HEK293T (cell line): ENCODE measurements at regions not wholly inside any gene's neighbourhood (a gene's known extent, or its start where the extent isn't known, plus 50 kb on each side); places are given as distances from the start of the nearest gene placed in this dataset.

ENCODE experiments used
- CTCF ChIA-PET: fragments of 350-600 bp; formaldehyde crosslinking; extraction: SDS; loops from one replicate; lab custom pipeline; 2021; ENCODE audit warnings: antibody characterized with exemption, inconsistent platforms; lab: Yijun Ruan, JAX
- POLR2A ChIA-PET: fragments of 350-600 bp; formaldehyde crosslinking; extraction: SDS; loops from one replicate; lab custom pipeline; 2020; ENCODE audit warnings: antibody characterized with exemption, inconsistent platforms; lab: Yijun Ruan, JAX
- DNase-seq: peaks from one replicate; pipeline ENCODE4 v3.0.0; 2012; ENCODE audit warnings: mixed read lengths; ENCODE audit errors: extremely low spot score
- ARNT ChIP-seq: fragments of 450-650 bp; IDR thresholded peaks from 2 replicates; pipeline ENCODE4 v1.6.1; 2017; ENCODE audit warnings: mild to moderate bottlenecking
- BHLHE40 ChIP-seq: fragments of 450-650 bp; IDR thresholded peaks from 2 replicates; pipeline ENCODE4 v1.6.1; 2016; ENCODE audit warnings: mild to moderate bottlenecking, moderate library complexity, borderline replicate concordance
- CTBP1 ChIP-seq: fragments of 450-650 bp; IDR thresholded peaks from 2 replicates; pipeline ENCODE4 v1.6.1; 2016; ENCODE audit warnings: borderline replicate concordance
- ELF4 ChIP-seq: fragments of 450-650 bp; IDR thresholded peaks from 2 replicates; pipeline ENCODE4 v1.6.1; 2017; ENCODE audit warnings: antibody characterized with exemption
- FOXA1 ChIP-seq: fragments of 450-650 bp; IDR thresholded peaks from 2 replicates; pipeline ENCODE4 v1.6.1; 2016; ENCODE audit warnings: mild to moderate bottlenecking
- FOXK2 ChIP-seq: fragments of 450-650 bp; IDR thresholded peaks from 2 replicates; pipeline ENCODE4 v1.6.1; 2016; ENCODE audit warnings: mild to moderate bottlenecking
- FOXM1 ChIP-seq: fragments of 450-650 bp; IDR thresholded peaks from 2 replicates; pipeline ENCODE4 v1.6.1; 2017; ENCODE audit warnings: mild to moderate bottlenecking, borderline replicate concordance
- HDGF ChIP-seq: fragments of 450-650 bp; IDR thresholded peaks from 2 replicates; pipeline ENCODE4 v1.6.1; 2017; ENCODE audit warnings: antibody characterized with exemption, borderline replicate concordance
- L3MBTL2 ChIP-seq: fragments of 450-650 bp; conservative IDR thresholded peaks from 2 replicates; pipeline ENCODE4 v1.6.1; 2016; ENCODE audit warnings: mild to moderate bottlenecking
- LEF1 ChIP-seq: fragments of 450-650 bp; IDR thresholded peaks from 2 replicates; pipeline ENCODE4 v1.6.1; 2017; ENCODE audit warnings: mild to moderate bottlenecking, borderline replicate concordance
- NFRKB ChIP-seq: fragments of 450-650 bp; IDR thresholded peaks from 2 replicates; pipeline ENCODE4 v1.6.1; 2016; ENCODE audit warnings: mild to moderate bottlenecking, moderate library complexity
- PKNOX1 ChIP-seq: fragments of 450-650 bp; IDR thresholded peaks from 2 replicates; pipeline ENCODE4 v1.6.1; 2016
- SP1 ChIP-seq: fragments of 450-650 bp; IDR thresholded peaks from 2 replicates; pipeline ENCODE4 v1.6.1; 2017
- SUZ12 ChIP-seq: fragments of 450-650 bp; IDR thresholded peaks from 2 replicates; pipeline ENCODE4 v1.6.1; 2016; ENCODE audit warnings: mild to moderate bottlenecking
- TARDBP ChIP-seq: fragments of 450-650 bp; IDR thresholded peaks from 2 replicates; pipeline ENCODE4 v1.6.1; 2016
- ZNF384 ChIP-seq: fragments of 450-650 bp; IDR thresholded peaks from 2 replicates; pipeline ENCODE4 v1.6.1; 2016

GRCh38 chr9:12874395-12874794 lies 99.6 kb downstream of the LURAP1L start:
- ChIA-PET CTCF (no interaction called here), POLR2A (no interaction called here)
- DNase-seq, result no peak
- TF ChIP-seq SUZ12 (no peak), ARNT (no peak), LEF1 (no peak), ELF4 (no peak), BHLHE40 (no peak), FOXA1 (no peak), L3MBTL2 (no peak)

GRCh38 chr9:12875191-12875590 lies 100.4 kb downstream of the LURAP1L start:
- TF ChIP-seq CTBP1, result no peak
- no peak for TF ChIP-seq SUZ12
- no peak for TF ChIP-seq FOXA1
- TF ChIP-seq FOXK2, result no peak
- no peak for TF ChIP-seq PKNOX1
- no peak for TF ChIP-seq ZNF384
- no peak for DNase-seq
- POLR2A ChIA-PET, result no interaction called here
- CTCF ChIA-PET, result no interaction called here

- POLR2A ChIA-PET, result no interaction called here
- no peak for DNase-seq
- TF ChIP-seq FOXA1 (no peak), HDGF (no peak), ZNF384 (no peak), ARNT (no peak), NFRKB (no peak), BHLHE40 (no peak), CTBP1 (no peak), L3MBTL2 (no peak), SUZ12 (no peak), LEF1 (no peak), PKNOX1 (no peak), ELF4 (no peak), SP1 (no peak), FOXK2 (no peak), FOXM1 (no peak), TARDBP (no peak)
- CTCF ChIA-PET, result no interaction called here
Measured at GRCh38 chr9:12876872-12877271, 102.1 kb downstream of the LURAP1L start.

- POLR2A ChIA-PET, result no interaction called here
- CTCF ChIA-PET, result no interaction called here
- TF ChIP-seq CTBP1, result no peak
- DNase-seq, result no peak
Measured at GRCh38 chr9:12878351-12878978, 103.6 kb downstream of the LURAP1L start.

GRCh38 chr9:12879961-12880360 lies 105.1 kb downstream of the LURAP1L start:
- ChIA-PET CTCF (interaction anchor here (0.6 kb wide), 1 partner anchor 69 kb away, joined by 3 read pairs; no protein-coding TSS in a partner anchor), POLR2A (interaction anchor here (1.5 kb wide), 1 partner anchor 66 kb away, joined by 4 read pairs; no protein-coding TSS in a partner anchor)
- no peak for DNase-seq
- no peak for TF ChIP-seq FOXM1

- no peak for TF ChIP-seq SP1
- TF ChIP-seq CTBP1, result no peak
- TF ChIP-seq NFRKB, result no peak
- TF ChIP-seq LEF1, result no peak
- TF ChIP-seq SUZ12, result no peak
- TF ChIP-seq BHLHE40, result no peak
- no peak for TF ChIP-seq FOXK2
- no peak for TF ChIP-seq L3MBTL2
- TF ChIP-seq TARDBP, result no peak
- TF ChIP-seq PKNOX1, result no peak
- no peak for TF ChIP-seq FOXM1
- TF ChIP-seq HDGF, result no peak
- no peak for TF ChIP-seq FOXA1
- no peak for TF ChIP-seq ARNT
- TF ChIP-seq ELF4, result no peak
- no peak for TF ChIP-seq ZNF384
- POLR2A ChIA-PET, result interaction anchor here (1.5 kb wide), 1 partner anchor 66 kb away, joined by 4 read pairs; no protein-coding TSS in a partner anchor
- CTCF ChIA-PET, result interaction anchor here (0.6 kb wide), 1 partner anchor 69 kb away, joined by 3 read pairs; no protein-coding TSS in a partner anchor
- DNase-seq, result no peak
Measured at GRCh38 chr9:12880406-12881015, 105.7 kb downstream of the LURAP1L start.

- POLR2A ChIA-PET, result no interaction called here
- CTCF ChIA-PET, result interaction anchor here (0.9 to 1.3 kb wide), 2 partner anchors 158 to 160 kb away, joined by 3 to 5 read pairs; no protein-coding TSS in a partner anchor
Measured at GRCh38 chr9:12882430-12882829, 107.6 kb downstream of the LURAP1L start.

More at GRCh38 chr9:12882430-12882829, 107.6 kb downstream of the LURAP1L start:
- no peak for DNase-seq
- no peak for TF ChIP-seq SUZ12
- no peak for TF ChIP-seq CTBP1
- TF ChIP-seq PKNOX1, result no peak
- no peak for TF ChIP-seq L3MBTL2
- no peak for TF ChIP-seq ZNF384
- no peak for TF ChIP-seq ELF4
- no peak for TF ChIP-seq FOXM1
- no peak for TF ChIP-seq BHLHE40
- TF ChIP-seq ARNT, result no peak
- no peak for TF ChIP-seq TARDBP
- no peak for TF ChIP-seq LEF1
- TF ChIP-seq SP1, result no peak
